SK-N-SH (cell line): ENCODE measurements at regions not wholly inside any gene's neighbourhood (a gene's known extent, or its start where the extent isn't known, plus 50 kb on each side); places are given as distances from the start of the nearest gene placed in this dataset.

Experiments used
- CTCF ChIA-PET: fragments of 300-600, 350-600 bp; formaldehyde crosslinking; extraction: SDS; loops from one replicate; lab custom pipeline; 2021; lab: Yijun Ruan, JAX
- POLR2A ChIA-PET: fragments of 350-600 bp; sonication (Branson Sonifier 250); formaldehyde crosslinking; extraction: SDS; loops from one replicate; lab custom pipeline; 2020; ENCODE audit warnings: antibody characterized with exemption, inconsistent platforms; lab: Yijun Ruan, JAX
- DNase-seq: peaks from one replicate; pipeline ENCODE4 v3.0.0; 2012
- H2AFZ ChIP-seq: fragments of 200-600 bp; sonication (generic); 2 replicates; pipeline ENCODE4 v1.8.1; 2016; ENCODE audit warnings: antibody characterized with exemption, mild to moderate bottlenecking, low read depth
- H3F3A ChIP-seq: fragments of 200-600 bp; sonication (generic); replicated peaks from 2 replicates; pipeline ENCODE3; 2016; ENCODE audit warnings: antibody characterized with exemption, mild to moderate bottlenecking; ENCODE audit not compliant: insufficient read depth
- H3K27ac ChIP-seq, 2 experiments: fragments of 200-500 bp in 1 of 2; fragments of 200-600 bp in 1 of 2; sonication (Bioruptor generic) in 1 of 2; sonication (generic), shearing (Covaris generic) in 1 of 2; 2 replicates each; pipeline versions ENCODE4 v1.5.1 to v1.6.1; 2014 to 2016; ENCODE audit warnings: low read depth in 2 of 2, inconsistent platforms in 1 of 2, low read length in 1 of 2, mild to moderate bottlenecking in 1 of 2, mixed read lengths in 1 of 2
- H3K27me3 ChIP-seq: fragments of 200-600 bp; sonication (generic), shearing (Covaris generic); 2 replicates; pipeline ENCODE4 v1.6.1; 2016; ENCODE audit warnings: mixed run types; ENCODE audit not compliant: insufficient read depth
- H3K36me3 ChIP-seq, 2 experiments: fragments of 200-500 bp in 1 of 2; fragments of 200-600 bp in 1 of 2; sonication (Bioruptor generic) in 1 of 2; sonication (generic) in 1 of 2; replicated peaks in 1 of 2; 2 replicates each; pipeline versions ENCODE3 to v1.5.1; 2014 to 2016; ENCODE audit warnings: low read length in 1 of 2, mild to moderate bottlenecking in 1 of 2; ENCODE audit not compliant: insufficient read depth in 2 of 2, control insufficient read depth in 1 of 2
- H3K4me1 ChIP-seq, 2 experiments: fragments of 200-500 bp in 1 of 2; fragments of 200-600 bp in 1 of 2; sonication (Bioruptor generic) in 1 of 2; sonication (generic), shearing (Covaris generic) in 1 of 2; 2 replicates each; pipeline versions ENCODE4 v1.5.1 to v1.6.1; 2014 to 2016; ENCODE audit warnings: low read depth in 1 of 2, low read length in 1 of 2, mixed run types in 1 of 2; ENCODE audit not compliant: insufficient read depth in 2 of 2, control insufficient read depth in 1 of 2
- H3K4me2 ChIP-seq: fragments of 200-600 bp; sonication (generic), shearing (Covaris generic); 2 replicates; pipeline ENCODE4 v1.6.1; 2017; ENCODE audit warnings: mixed run types
- H3K4me3 ChIP-seq, 2 experiments: fragments of 200-500 bp in 1 of 2; fragments of 200-600 bp in 1 of 2; sonication (Bioruptor generic) in 1 of 2; sonication (generic), shearing (Covaris generic) in 1 of 2; 2 replicates each; pipeline versions ENCODE4 v1.5.1 to v1.8.1; 2014 to 2016; ENCODE audit warnings: low read depth in 2 of 2, inconsistent platforms in 1 of 2, low read length in 1 of 2, mild to moderate bottlenecking in 1 of 2, mixed read lengths in 1 of 2, moderate library complexity in 1 of 2
- H3K79me2 ChIP-seq: fragments of 200-600 bp; sonication (generic); 2 replicates; pipeline ENCODE4 v1.8.1; 2017; ENCODE audit warnings: mild to moderate bottlenecking; ENCODE audit not compliant: insufficient read depth
- H3K9ac ChIP-seq: fragments of 200-600 bp; sonication (generic); 2 replicates; pipeline ENCODE4 v1.6.1; 2017; ENCODE audit warnings: mixed run types
- H3K9me2 ChIP-seq: fragments of 200-600 bp; sonication (generic); 2 replicates; pipeline ENCODE4 v1.6.1; 2017; ENCODE audit warnings: mixed run types
- H3K9me3 ChIP-seq: fragments of 200-600 bp; sonication (generic); 2 replicates; pipeline ENCODE4 v1.6.1; 2017; ENCODE audit warnings: mixed run types, mild to moderate bottlenecking, moderate library complexity
- H4K20me1 ChIP-seq: fragments of 200-600 bp; sonication (generic); 2 replicates; pipeline ENCODE4 v1.6.1; 2017; ENCODE audit warnings: mild to moderate bottlenecking, mixed run types; ENCODE audit not compliant: insufficient read depth
- CHD2 ChIP-seq: fragments of 150-350 bp; IDR thresholded peaks from 2 replicates; pipeline ENCODE4 v1.6.1; 2018; ENCODE audit warnings: low read length; ENCODE audit not compliant: partially characterized antibody
- EP300 ChIP-seq, 2 experiments: IDR thresholded peaks; 2 replicates each; pipeline versions ENCODE4 v1.4.0 to v1.6.1; 2012; ENCODE audit warnings: borderline replicate concordance in 1 of 2, low read depth in 1 of 2, low read length in 1 of 2
- FOSL2 ChIP-seq: IDR thresholded peaks from 2 replicates; pipeline ENCODE4 v1.4.0; 2012; ENCODE audit warnings: low read depth, mild to moderate bottlenecking, moderate library complexity, borderline replicate concordance
- FOXJ3 ChIP-seq: sonication (generic); formaldehyde crosslinking; IDR thresholded peaks from 2 replicates; pipeline ENCODE4 v1.5.1; 2020; ENCODE audit warnings: mild to moderate bottlenecking, missing genetic modification reagents
- FOXM1 ChIP-seq: IDR thresholded peaks from 2 replicates; pipeline ENCODE4 v1.4.0; 2012; ENCODE audit warnings: low read depth, mild to moderate bottlenecking
- JUND ChIP-seq: IDR thresholded peaks from 2 replicates; pipeline ENCODE4 v1.4.0; 2012
- MEF2A ChIP-seq: IDR thresholded peaks from 2 replicates; pipeline ENCODE4 v1.4.0; 2012; ENCODE audit warnings: low read depth, borderline replicate concordance
- MXI1 ChIP-seq: IDR thresholded peaks from 2 replicates; pipeline ENCODE4 v1.6.1; 2012; ENCODE audit warnings: mild to moderate bottlenecking, low read depth, low read length, improper control_type of control experiment
- NRF1 ChIP-seq: IDR thresholded peaks from 2 replicates; pipeline ENCODE4 v1.6.1; 2012; ENCODE audit warnings: low read depth, mild to moderate bottlenecking, low read length
- POLR2AphosphoS5 ChIP-seq: IDR thresholded peaks from 2 replicates; pipeline ENCODE4 v1.6.1; 2012; ENCODE audit warnings: low read depth, low read length
- RCOR1 ChIP-seq: fragments of 150-350 bp; IDR thresholded peaks from 2 replicates; pipeline ENCODE4 v1.6.1; 2017; ENCODE audit warnings: antibody characterized with exemption, low read length
- SIN3A ChIP-seq: IDR thresholded peaks from 2 replicates; pipeline ENCODE4 v1.6.1; 2012; ENCODE audit warnings: low read depth, mild to moderate bottlenecking, low read length, moderate library complexity, borderline replicate concordance
- TAF1 ChIP-seq: IDR thresholded peaks from 2 replicates; pipeline ENCODE4 v1.6.1; 2012; ENCODE audit warnings: low read depth, mild to moderate bottlenecking, low read length, moderate library complexity, borderline replicate concordance
- TCF12 ChIP-seq: IDR thresholded peaks from 2 replicates; pipeline ENCODE4 v1.4.0; 2012
- TEAD4 ChIP-seq: IDR thresholded peaks from 2 replicates; pipeline ENCODE4 v1.4.0; 2012; ENCODE audit warnings: mild to moderate bottlenecking, borderline replicate concordance; ENCODE audit not compliant: insufficient read depth
- YY1 ChIP-seq: IDR thresholded peaks from 2 replicates; pipeline ENCODE4 v1.4.0; 2012; ENCODE audit warnings: low read depth, mild to moderate bottlenecking
- WGBS: methylation state at CpG from one replicate; pipeline ENCODE4 v1.1.6; 2017; ENCODE audit warnings: low lambda C conversion rate; 5-methylcytosine and 5-hydroxymethylcytosine counted together
- TF ChIP-seq, protein P1 (sequence below): IDR thresholded peaks from 2 replicates; pipeline ENCODE4 v1.4.0; 2012; ENCODE audit warnings: low read depth, borderline replicate concordance
- TF ChIP-seq, protein P2 (sequence below): fragments of 150-350 bp; IDR thresholded peaks from 2 replicates; pipeline ENCODE4 v1.6.1; 2017; ENCODE audit warnings: antibody characterized with exemption, low read length, low read depth, borderline replicate concordance
- TF ChIP-seq, protein P3 (sequence below): IDR thresholded peaks from 2 replicates; pipeline ENCODE4 v1.6.1; 2012; ENCODE audit warnings: mild to moderate bottlenecking, low read depth, low read length, moderate library complexity

DNA sequence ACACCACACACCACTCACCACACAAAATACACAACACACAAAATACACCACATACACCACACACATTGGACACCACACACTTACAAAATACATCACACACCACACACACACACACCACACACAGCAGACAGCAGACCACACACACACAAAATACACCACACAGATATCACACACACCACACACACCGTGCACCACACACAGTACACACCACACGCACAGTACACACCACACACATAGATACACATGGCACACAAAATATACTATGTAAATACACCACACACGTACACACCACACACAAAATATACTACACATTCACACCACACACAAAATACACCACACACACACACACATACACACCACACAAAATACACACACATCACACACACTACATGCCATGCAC lies 1243.5 kb downstream of the BRD1 start:
- no peak overlapping the region for H3K9ac ChIP-seq
- H3K36me3 ChIP-seq = no peaks in the 10 kb centered on the region
- no peak overlapping the region for H3K4me3 ChIP-seq
- TF ChIP-seq JUND = no peak
- no peak for TF ChIP-seq MXI1
- TF ChIP-seq POLR2AphosphoS5 = no peak
- no peak for TF ChIP-seq SIN3A
- no peak for TF ChIP-seq EP300 (IDR thresholded peaks at IDR 0.05; ENCODE audit: borderline replicate concordance in 1 of 2, low read depth in 1 of 2, low read length in 1 of 2)
- TF ChIP-seq TAF1 = no peak
- no peak for TF ChIP-seq MEF2A
- TF ChIP-seq FOXM1 = no peak
- TF ChIP-seq, protein P1, sequence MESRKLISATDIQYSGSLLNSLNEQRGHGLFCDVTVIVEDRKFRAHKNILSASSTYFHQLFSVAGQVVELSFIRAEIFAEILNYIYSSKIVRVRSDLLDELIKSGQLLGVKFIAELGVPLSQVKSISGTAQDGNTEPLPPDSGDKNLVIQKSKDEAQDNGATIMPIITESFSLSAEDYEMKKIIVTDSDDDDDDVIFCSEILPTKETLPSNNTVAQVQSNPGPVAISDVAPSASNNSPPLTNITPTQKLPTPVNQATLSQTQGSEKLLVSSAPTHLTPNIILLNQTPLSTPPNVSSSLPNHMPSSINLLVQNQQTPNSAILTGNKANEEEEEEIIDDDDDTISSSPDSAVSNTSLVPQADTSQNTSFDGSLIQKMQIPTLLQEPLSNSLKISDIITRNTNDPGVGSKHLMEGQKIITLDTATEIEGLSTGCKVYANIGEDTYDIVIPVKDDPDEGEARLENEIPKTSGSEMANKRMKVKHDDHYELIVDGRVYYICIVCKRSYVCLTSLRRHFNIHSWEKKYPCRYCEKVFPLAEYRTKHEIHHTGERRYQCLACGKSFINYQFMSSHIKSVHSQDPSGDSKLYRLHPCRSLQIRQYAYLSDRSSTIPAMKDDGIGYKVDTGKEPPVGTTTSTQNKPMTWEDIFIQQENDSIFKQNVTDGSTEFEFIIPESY = no peak
- TF ChIP-seq FOSL2 = no peak
- no peak for TF ChIP-seq YY1
- TF ChIP-seq, protein P2, sequence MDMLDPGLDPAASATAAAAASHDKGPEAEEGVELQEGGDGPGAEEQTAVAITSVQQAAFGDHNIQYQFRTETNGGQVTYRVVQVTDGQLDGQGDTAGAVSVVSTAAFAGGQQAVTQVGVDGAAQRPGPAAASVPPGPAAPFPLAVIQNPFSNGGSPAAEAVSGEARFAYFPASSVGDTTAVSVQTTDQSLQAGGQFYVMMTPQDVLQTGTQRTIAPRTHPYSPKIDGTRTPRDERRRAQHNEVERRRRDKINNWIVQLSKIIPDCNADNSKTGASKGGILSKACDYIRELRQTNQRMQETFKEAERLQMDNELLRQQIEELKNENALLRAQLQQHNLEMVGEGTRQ = no peak
- TF ChIP-seq, protein P3, sequence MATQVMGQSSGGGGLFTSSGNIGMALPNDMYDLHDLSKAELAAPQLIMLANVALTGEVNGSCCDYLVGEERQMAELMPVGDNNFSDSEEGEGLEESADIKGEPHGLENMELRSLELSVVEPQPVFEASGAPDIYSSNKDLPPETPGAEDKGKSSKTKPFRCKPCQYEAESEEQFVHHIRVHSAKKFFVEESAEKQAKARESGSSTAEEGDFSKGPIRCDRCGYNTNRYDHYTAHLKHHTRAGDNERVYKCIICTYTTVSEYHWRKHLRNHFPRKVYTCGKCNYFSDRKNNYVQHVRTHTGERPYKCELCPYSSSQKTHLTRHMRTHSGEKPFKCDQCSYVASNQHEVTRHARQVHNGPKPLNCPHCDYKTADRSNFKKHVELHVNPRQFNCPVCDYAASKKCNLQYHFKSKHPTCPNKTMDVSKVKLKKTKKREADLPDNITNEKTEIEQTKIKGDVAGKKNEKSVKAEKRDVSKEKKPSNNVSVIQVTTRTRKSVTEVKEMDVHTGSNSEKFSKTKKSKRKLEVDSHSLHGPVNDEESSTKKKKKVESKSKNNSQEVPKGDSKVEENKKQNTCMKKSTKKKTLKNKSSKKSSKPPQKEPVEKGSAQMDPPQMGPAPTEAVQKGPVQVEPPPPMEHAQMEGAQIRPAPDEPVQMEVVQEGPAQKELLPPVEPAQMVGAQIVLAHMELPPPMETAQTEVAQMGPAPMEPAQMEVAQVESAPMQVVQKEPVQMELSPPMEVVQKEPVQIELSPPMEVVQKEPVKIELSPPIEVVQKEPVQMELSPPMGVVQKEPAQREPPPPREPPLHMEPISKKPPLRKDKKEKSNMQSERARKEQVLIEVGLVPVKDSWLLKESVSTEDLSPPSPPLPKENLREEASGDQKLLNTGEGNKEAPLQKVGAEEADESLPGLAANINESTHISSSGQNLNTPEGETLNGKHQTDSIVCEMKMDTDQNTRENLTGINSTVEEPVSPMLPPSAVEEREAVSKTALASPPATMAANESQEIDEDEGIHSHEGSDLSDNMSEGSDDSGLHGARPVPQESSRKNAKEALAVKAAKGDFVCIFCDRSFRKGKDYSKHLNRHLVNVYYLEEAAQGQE = no peak
- no peak for TF ChIP-seq TCF12
- TF ChIP-seq FOXJ3 (CRISPR knock-in tag) = no peak
- no peak for TF ChIP-seq RCOR1
- TF ChIP-seq TEAD4 = no peak
- TF ChIP-seq NRF1 = no peak
- TF ChIP-seq CHD2 = no peak
- TF ChIP-seq, all 33 proteins: peak for 0
- no peak for DNase-seq
- no peaks in the 10 kb centered on the region for H3K79me2 ChIP-seq
- no peaks in the 10 kb centered on the region for H3K9me3 ChIP-seq
- no peaks in the 10 kb centered on the region for H3K4me1 ChIP-seq
- ChIA-PET POLR2A (no interaction called here), CTCF (no interaction called here)
- no peak overlapping the region for H3K27ac ChIP-seq
- H2AFZ ChIP-seq = no peak overlapping the region
- H4K20me1 ChIP-seq = no peaks in the 10 kb centered on the region
- H3K27me3 ChIP-seq = peaks cover 4% of the 10 kb centered on the region; the same call in 1 of the 2 replicates
- no peaks in the 10 kb centered on the region for H3K9me2 ChIP-seq
- WGBS = 44% methylated on average over 3 of the region's 3 CpGs
- no peak overlapping the region for H3K4me2 ChIP-seq
- peaks cover 7% of the 10 kb centered on the region for H3F3A ChIP-seq
